Neural crest cell (in vitro differentiated cells): ENCODE measurements at regions not wholly inside any gene's neighbourhood (a gene's known extent, or its start where the extent isn't known, plus 50 kb on each side); places are given as distances from the start of the nearest gene placed in this dataset.

Experiments used
- DNase-seq: peaks from one replicate; pipeline ENCODE4 v3.0.0; 2021; ENCODE audit warnings: low read depth, mixed read lengths, low spot score
- H3K27ac Mint-ChIP-seq: one replicate; pipeline ENCODE4 v1.8.0; 2021; ENCODE audit warnings: mild to moderate bottlenecking, mixed read lengths; ENCODE audit not compliant: unreplicated experiment
- H3K27me3 Mint-ChIP-seq: 2 replicates; pipeline ENCODE4 v1.8.0; 2021; ENCODE audit warnings: low read depth, mild to moderate bottlenecking, mixed read lengths
- H3K36me3 Mint-ChIP-seq: 2 replicates; pipeline ENCODE4 v1.8.0; 2021; ENCODE audit warnings: low read depth, mild to moderate bottlenecking, mixed read lengths
- H3K4me1 Mint-ChIP-seq: 2 replicates; pipeline ENCODE4 v1.8.0; 2021; ENCODE audit warnings: mixed read lengths
- H3K4me3 Mint-ChIP-seq: one replicate; pipeline ENCODE4 v1.8.0; 2021; ENCODE audit warnings: mild to moderate bottlenecking, mixed read lengths
- H3K9me3 Mint-ChIP-seq: 2 replicates; pipeline ENCODE4 v1.8.0; 2021; ENCODE audit warnings: mixed read lengths
- CTCF ChIP-seq: fragments of 200-600 bp; sonication (generic); conservative IDR thresholded peaks from 2 replicates; pipeline ENCODE4 v1.5.0; 2021; ENCODE audit warnings: antibody characterized with exemption, mild to moderate bottlenecking

GRCh38 chr19:33890569-33890968, 93.9 kb downstream of the KCTD15 start:
- Mint-ChIP-seq H3K9me3 (no peaks in the 10 kb centered on the region), H3K36me3 (no peaks in the 10 kb centered on the region), H3K4me3 (no peak overlapping the region), H3K27ac (no peak overlapping the region), H3K27me3 (peaks cover 11% of the 10 kb centered on the region), H3K4me1 (peaks cover 11% of the 10 kb centered on the region)
- no peak for DNase-seq
- no peak for TF ChIP-seq CTCF

- no peak for TF ChIP-seq CTCF
- Mint-ChIP-seq H3K4me1 (peaks cover 10% of the 10 kb centered on the region), H3K9me3 (no peaks in the 10 kb centered on the region), H3K36me3 (no peaks in the 10 kb centered on the region), H3K27me3 (peaks cover 12% of the 10 kb centered on the region), H3K27ac (no peak overlapping the region), H3K4me3 (no peak overlapping the region)
- DNase-seq, result no peak
Measured at GRCh38 chr19:33891773-33892172, 95.1 kb downstream of the KCTD15 start.

- no peaks in the 10 kb centered on the region for H3K4me1 Mint-ChIP-seq
- H3K4me3 Mint-ChIP-seq, result no peak overlapping the region
- H3K27me3 Mint-ChIP-seq, result peaks cover 12% of the 10 kb centered on the region
- H3K9me3 Mint-ChIP-seq, result peaks cover 14% of the 10 kb centered on the region
- no peak for DNase-seq
- peaks cover 9% of the 10 kb centered on the region for H3K36me3 Mint-ChIP-seq
- TF ChIP-seq CTCF, result no peak
- H3K27ac Mint-ChIP-seq, result no peak overlapping the region
Measured at GRCh38 chr19:33894787-33895186, 98.1 kb downstream of the KCTD15 start.

GRCh38 chr19:33895366-33895765, 98.7 kb downstream of the KCTD15 start:
- no peak for TF ChIP-seq CTCF
- Mint-ChIP-seq H3K27ac (no peak overlapping the region), H3K4me1 (no peaks in the 10 kb centered on the region), H3K9me3 (peaks cover 17% of the 10 kb centered on the region), H3K4me3 (no peak overlapping the region), H3K36me3 (peaks cover 9% of the 10 kb centered on the region), H3K27me3 (peaks cover 12% of the 10 kb centered on the region)
- DNase-seq, result no peak

- no peaks in the 10 kb centered on the region for H3K4me1 Mint-ChIP-seq
Measured at GRCh38 chr19:33898062-33898677, 101.5 kb downstream of the KCTD15 start.

More at GRCh38 chr19:33898062-33898677, 101.5 kb downstream of the KCTD15 start:
- Mint-ChIP-seq H3K4me3 (no peak overlapping the region), H3K36me3 (peaks cover 9% of the 10 kb centered on the region), H3K9me3 (peaks cover 17% of the 10 kb centered on the region), H3K27ac (no peak overlapping the region), H3K27me3 (peaks cover 14% of the 10 kb centered on the region)
- no peak for DNase-seq
- no peak for TF ChIP-seq CTCF
